ENCODE measurements at regions not wholly inside any gene's neighbourhood (a gene's known extent, or its start where the extent isn't known, plus 50 kb on each side); places are given as distances from the start of the nearest gene placed in this dataset.

DNA sequence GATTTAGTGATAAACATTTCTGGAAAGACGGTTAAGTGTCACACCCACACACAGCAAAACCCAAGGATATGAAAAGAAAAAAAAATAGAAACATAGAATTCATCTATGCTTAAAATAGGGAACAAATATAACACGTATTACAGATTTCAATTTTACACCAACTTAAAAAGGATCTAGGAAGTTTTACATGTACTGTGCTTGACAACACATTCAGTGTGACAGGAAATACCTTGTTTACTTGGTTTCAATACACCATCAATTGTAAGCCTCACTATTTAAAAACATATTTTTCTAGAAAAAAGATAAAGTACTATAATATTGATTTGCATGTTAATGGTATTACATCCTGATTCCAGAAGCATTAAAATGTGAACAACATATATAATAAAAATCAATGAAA is 77.0 kb upstream of the SPRY1 start:
- TF ChIP-seq, protein P1, sequence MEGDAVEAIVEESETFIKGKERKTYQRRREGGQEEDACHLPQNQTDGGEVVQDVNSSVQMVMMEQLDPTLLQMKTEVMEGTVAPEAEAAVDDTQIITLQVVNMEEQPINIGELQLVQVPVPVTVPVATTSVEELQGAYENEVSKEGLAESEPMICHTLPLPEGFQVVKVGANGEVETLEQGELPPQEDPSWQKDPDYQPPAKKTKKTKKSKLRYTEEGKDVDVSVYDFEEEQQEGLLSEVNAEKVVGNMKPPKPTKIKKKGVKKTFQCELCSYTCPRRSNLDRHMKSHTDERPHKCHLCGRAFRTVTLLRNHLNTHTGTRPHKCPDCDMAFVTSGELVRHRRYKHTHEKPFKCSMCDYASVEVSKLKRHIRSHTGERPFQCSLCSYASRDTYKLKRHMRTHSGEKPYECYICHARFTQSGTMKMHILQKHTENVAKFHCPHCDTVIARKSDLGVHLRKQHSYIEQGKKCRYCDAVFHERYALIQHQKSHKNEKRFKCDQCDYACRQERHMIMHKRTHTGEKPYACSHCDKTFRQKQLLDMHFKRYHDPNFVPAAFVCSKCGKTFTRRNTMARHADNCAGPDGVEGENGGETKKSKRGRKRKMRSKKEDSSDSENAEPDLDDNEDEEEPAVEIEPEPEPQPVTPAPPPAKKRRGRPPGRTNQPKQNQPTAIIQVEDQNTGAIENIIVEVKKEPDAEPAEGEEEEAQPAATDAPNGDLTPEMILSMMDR (IDR thresholded peaks at IDR 0.05): no peak
- TF ChIP-seq POLR2A (IDR thresholded peaks at IDR 0.05) (no peak), EP300 (IDR thresholded peaks at IDR 0.05) (no peak), POLR2AphosphoS5 (IDR thresholded peaks at IDR 0.05) (no peak)
